Neural progenitor cell (in vitro differentiated cells): ENCODE measurements at regions not wholly inside any gene's neighbourhood (a gene's known extent, or its start where the extent isn't known, plus 50 kb on each side); places are given as distances from the start of the nearest gene placed in this dataset.

ENCODE experiments used
- DNase-seq: peaks from one replicate; pipeline ENCODE4 v3.0.0-alpha.2; 2016; ENCODE audit warnings: low spot score
- H2AFZ ChIP-seq: fragments of 200-600 bp; sonication (generic); replicated peaks from 2 replicates; pipeline ENCODE4 v1.6.1; 2016; ENCODE audit warnings: antibody characterized with exemption
- H3F3A ChIP-seq: fragments of 200-600 bp; sonication (generic); 2 replicates; pipeline ENCODE4 v1.6.1; 2016; ENCODE audit warnings: antibody characterized with exemption, low read depth
- H3K27ac ChIP-seq: fragments of 200-600 bp; sonication (generic); 2 replicates; pipeline ENCODE4 v1.5.1; 2016; ENCODE audit warnings: mild to moderate bottlenecking
- H3K27me3 ChIP-seq: fragments of 200-600 bp; sonication (generic); 2 replicates; pipeline ENCODE4 v1.6.1; 2016; ENCODE audit warnings: mild to moderate bottlenecking, moderate library complexity
- H3K36me3 ChIP-seq: fragments of 200-600 bp; sonication (generic); 2 replicates; pipeline ENCODE4 v1.5.1; 2016
- H3K4me1 ChIP-seq: fragments of 200-600 bp; sonication (generic); 2 replicates; pipeline ENCODE4 v1.6.1; 2016; ENCODE audit warnings: mixed run types
- H3K4me2 ChIP-seq: fragments of 200-600 bp; sonication (generic); 2 replicates; pipeline ENCODE4 v1.6.1; 2016
- H3K4me3 ChIP-seq: fragments of 200-600 bp; sonication (generic); 2 replicates; pipeline ENCODE4 v1.5.1; 2016
- H3K79me2 ChIP-seq: fragments of 200-600 bp; sonication (generic); 2 replicates; pipeline ENCODE4 v1.6.1; 2016; ENCODE audit warnings: low read depth
- H3K9ac ChIP-seq: fragments of 200-600 bp; sonication (generic); 2 replicates; pipeline ENCODE4 v1.6.1; 2016
- H3K9me3 ChIP-seq: fragments of 200-600 bp; sonication (generic); 2 replicates; pipeline ENCODE4 v1.5.1; 2016; ENCODE audit warnings: low read depth
- H4K20me1 ChIP-seq: fragments of 200-600 bp; sonication (generic); 2 replicates; pipeline ENCODE4 v1.6.1; 2016; ENCODE audit warnings: low read depth
- H3K27ac Mint-ChIP-seq: 3 replicates; pipeline ENCODE4 v1.8.0; 2021; ENCODE audit warnings: mixed read lengths
- H3K27me3 Mint-ChIP-seq: 2 replicates; pipeline ENCODE4 v1.8.0; 2022; ENCODE audit warnings: low read depth, mild to moderate bottlenecking, inconsistent platforms, moderate library complexity, mixed read lengths; ENCODE audit not compliant: insufficient read depth
- H3K36me3 Mint-ChIP-seq: 3 replicates; pipeline ENCODE4 v1.8.0; 2021; ENCODE audit warnings: mixed read lengths
- H3K4me1 Mint-ChIP-seq: 3 replicates; pipeline ENCODE4 v1.8.0; 2021; ENCODE audit warnings: mixed read lengths
- H3K4me3 Mint-ChIP-seq: 3 replicates; pipeline ENCODE4 v1.8.0; 2021; ENCODE audit warnings: mild to moderate bottlenecking, moderate library complexity, mixed read lengths
- H3K9me3 Mint-ChIP-seq: 3 replicates; pipeline ENCODE4 v1.8.0; 2020; ENCODE audit warnings: mixed read lengths
- CTCF ChIP-seq: fragments of 200-600 bp; sonication (generic); IDR thresholded peaks from 2 replicates; pipeline ENCODE4 v1.5.1; 2017; ENCODE audit warnings: antibody characterized with exemption, mild to moderate bottlenecking
- EZH2 ChIP-seq: fragments of 200-600 bp; sonication (generic); IDR thresholded peaks from 2 replicates; pipeline ENCODE4 v1.6.1; 2017; ENCODE audit warnings: antibody characterized with exemption, mild to moderate bottlenecking, moderate library complexity
- EZH2phosphoT487 ChIP-seq: fragments of 200-600 bp; sonication (generic); IDR thresholded peaks from 2 replicates; pipeline ENCODE4 v1.6.1; 2017; ENCODE audit warnings: antibody characterized with exemption

GRCh38 chr5:175257128-175257846, 186.7 kb downstream of the DRD1 start:
- no peaks in the 10 kb centered on the region for H3K79me2 ChIP-seq
- Mint-ChIP-seq H3K27ac (no peak overlapping the region), H3K27me3 (peaks cover 5% of the 10 kb centered on the region), H3K9me3 (peaks cover 5% of the 10 kb centered on the region), H3K4me1 (peaks cover 4% of the 10 kb centered on the region), H3K36me3 (no peaks in the 10 kb centered on the region), H3K4me3 (no peak overlapping the region)
- no peaks in the 10 kb centered on the region for H3K27me3 ChIP-seq
- TF ChIP-seq EZH2 = no peak
- no peak for TF ChIP-seq EZH2phosphoT487
- no peak for TF ChIP-seq CTCF
- H3F3A ChIP-seq = no peaks in the 10 kb centered on the region
- H3K4me1 ChIP-seq = no peaks in the 10 kb centered on the region
- DNase-seq = no peak
- no peaks in the 10 kb centered on the region for H3K9me3 ChIP-seq
- H3K9ac ChIP-seq = no peak overlapping the region
- no peak overlapping the region for H3K27ac ChIP-seq
- H3K36me3 ChIP-seq = no peaks in the 10 kb centered on the region
- no peaks in the 10 kb centered on the region for H4K20me1 ChIP-seq
- no peak overlapping the region for H3K4me2 ChIP-seq
- H2AFZ ChIP-seq = no peak overlapping the region
- no peak overlapping the region for H3K4me3 ChIP-seq

GRCh38 chr5:175254155-175254554, 189.8 kb downstream of the DRD1 start:
- TF ChIP-seq EZH2 (no peak), CTCF (no peak), EZH2phosphoT487 (no peak)

GRCh38 chr5:175253597-175253996, 190.4 kb downstream of the DRD1 start:
- no peak overlapping the region for H3K4me2 ChIP-seq
- no peaks in the 10 kb centered on the region for H3K9me3 Mint-ChIP-seq

More at GRCh38 chr5:175254155-175254554, 189.8 kb downstream of the DRD1 start:
- Histone ChIP-seq H3K27ac (no peak overlapping the region), H3K79me2 (no peaks in the 10 kb centered on the region), H3K4me1 (no peaks in the 10 kb centered on the region), H2AFZ (peak overlapping the region; percentile 57), H3K36me3 (no peaks in the 10 kb centered on the region), H4K20me1 (no peaks in the 10 kb centered on the region), H3K4me3 (no peak overlapping the region), H3K9me3 (no peaks in the 10 kb centered on the region), H3K9ac (no peak overlapping the region), H3F3A (no peaks in the 10 kb centered on the region), H3K27me3 (no peaks in the 10 kb centered on the region), H3K4me2 (no peak overlapping the region)
- Mint-ChIP-seq H3K27me3 (peaks cover 9% of the 10 kb centered on the region), H3K36me3 (no peaks in the 10 kb centered on the region), H3K4me3 (no peak overlapping the region), H3K4me1 (no peaks in the 10 kb centered on the region), H3K27ac (no peak overlapping the region), H3K9me3 (no peaks in the 10 kb centered on the region)
- DNase-seq = no peak

GRCh38 chr5:175252234-175252805, 191.7 kb downstream of the DRD1 start:
- H3K9me3 ChIP-seq = no peaks in the 10 kb centered on the region
- no peaks in the 10 kb centered on the region for H3K79me2 ChIP-seq
- H3K36me3 Mint-ChIP-seq = no peaks in the 10 kb centered on the region
- no peak overlapping the region for H3K4me3 Mint-ChIP-seq
- H3K27me3 ChIP-seq = no peaks in the 10 kb centered on the region
- no peak overlapping the region for H3K27ac Mint-ChIP-seq
- peaks cover 15% of the 10 kb centered on the region for H3K27me3 Mint-ChIP-seq
- no peak overlapping the region for H3K4me3 ChIP-seq
- no peak for DNase-seq
- no peaks in the 10 kb centered on the region for H3K36me3 ChIP-seq
- no peak overlapping the region for H2AFZ ChIP-seq
- H3F3A ChIP-seq = no peaks in the 10 kb centered on the region
- H3K4me2 ChIP-seq = no peak overlapping the region
- no peaks in the 10 kb centered on the region for H3K4me1 ChIP-seq
- no peak for TF ChIP-seq EZH2
- TF ChIP-seq EZH2phosphoT487 = no peak
- no peak for TF ChIP-seq CTCF
- H3K27ac ChIP-seq = no peak overlapping the region
- H3K9ac ChIP-seq = no peak overlapping the region
- H3K4me1 Mint-ChIP-seq = peaks cover 2% of the 10 kb centered on the region
- no peaks in the 10 kb centered on the region for H4K20me1 ChIP-seq
- H3K9me3 Mint-ChIP-seq = no peaks in the 10 kb centered on the region

More at GRCh38 chr5:175253597-175253996, 190.4 kb downstream of the DRD1 start:
- Histone ChIP-seq H3K36me3 (no peaks in the 10 kb centered on the region), H3F3A (no peaks in the 10 kb centered on the region), H3K9ac (no peak overlapping the region), H3K79me2 (no peaks in the 10 kb centered on the region), H3K4me1 (no peaks in the 10 kb centered on the region), H3K27ac (no peak overlapping the region), H2AFZ (peak overlapping the region; percentile 57), H3K9me3 (no peaks in the 10 kb centered on the region), H3K27me3 (no peaks in the 10 kb centered on the region), H4K20me1 (no peaks in the 10 kb centered on the region), H3K4me3 (no peak overlapping the region)
- H3K27me3 Mint-ChIP-seq = peaks cover 13% of the 10 kb centered on the region
- no peak for DNase-seq
- H3K4me3 Mint-ChIP-seq = no peak overlapping the region
- H3K27ac Mint-ChIP-seq = no peak overlapping the region
- peaks cover under 1% of the 10 kb centered on the region for H3K4me1 Mint-ChIP-seq
- TF ChIP-seq EZH2 = no peak
- H3K36me3 Mint-ChIP-seq = no peaks in the 10 kb centered on the region
